OCI-LY3 (cell line): ENCODE measurements at regions not wholly inside any gene's neighbourhood (a gene's known extent, or its start where the extent isn't known, plus 50 kb on each side); places are given as distances from the start of the nearest gene placed in this dataset.

Experiments used
- CTCF ChIP-seq: fragments of 200-600, 300-600 bp; sonication (generic); IDR thresholded peaks from 2 replicates; pipeline ENCODE4 v1.5.1; 2014; ENCODE audit warnings: antibody characterized with exemption, low read length, low read depth
- EZH2phosphoT487 ChIP-seq: fragments of 200-600 bp; shearing (Covaris generic); IDR thresholded peaks from 2 replicates; pipeline ENCODE4 v1.6.1; 2018; ENCODE audit warnings: antibody characterized with exemption, mixed run types, low read depth

- no peak for TF ChIP-seq CTCF
- no peak for TF ChIP-seq EZH2phosphoT487
These were observed 65.0 kb upstream of the MEIS2 start for GRCh38 chr15:37165395-37165794.
